Endothelial cell (in vitro differentiated cells): ENCODE measurements at regions not wholly inside any gene's neighbourhood (a gene's known extent, or its start where the extent isn't known, plus 50 kb on each side); places are given as distances from the start of the nearest gene placed in this dataset.

ENCODE experiments used
- DNase-seq: peaks from one replicate; pipeline ENCODE4 v3.0.0; 2021; ENCODE audit warnings: low spot score
- H3K27ac Mint-ChIP-seq: one replicate; pipeline ENCODE4 v1.8.0; 2021; ENCODE audit warnings: mixed read lengths, inconsistent platforms; ENCODE audit not compliant: unreplicated experiment
- H3K27me3 Mint-ChIP-seq: one replicate; pipeline ENCODE4 v1.8.0; 2021; ENCODE audit warnings: mild to moderate bottlenecking, moderate library complexity, mixed read lengths, inconsistent platforms; ENCODE audit not compliant: unreplicated experiment
- H3K36me3 Mint-ChIP-seq: one replicate; pipeline ENCODE4 v1.8.0; 2021; ENCODE audit warnings: mild to moderate bottlenecking, low read depth, mixed read lengths, inconsistent platforms; ENCODE audit not compliant: unreplicated experiment
- H3K4me1 Mint-ChIP-seq: one replicate; pipeline ENCODE4 v1.8.0; 2021; ENCODE audit warnings: mild to moderate bottlenecking, mixed read lengths, inconsistent platforms; ENCODE audit not compliant: unreplicated experiment
- H3K4me3 Mint-ChIP-seq: one replicate; pipeline ENCODE4 v1.8.0; 2021; ENCODE audit warnings: mild to moderate bottlenecking, mixed read lengths, inconsistent platforms; ENCODE audit not compliant: unreplicated experiment
- H3K9me3 Mint-ChIP-seq: one replicate; pipeline ENCODE4 v1.8.0; 2021; ENCODE audit warnings: mixed read lengths, inconsistent platforms; ENCODE audit not compliant: unreplicated experiment
- CTCF ChIP-seq: fragments of 200-600 bp; sonication (generic); IDR thresholded peaks from one replicate; pipeline ENCODE4 v1.5.0; 2021; ENCODE audit warnings: antibody characterized with exemption; ENCODE audit not compliant: unreplicated experiment

GRCh38 chr7:156549636-156550035 lies 90.9 kb upstream of the RNF32 start:
- H3K27ac Mint-ChIP-seq: no peak overlapping the region
- TF ChIP-seq CTCF: no peak
- H3K4me1 Mint-ChIP-seq: no peaks in the 10 kb centered on the region
- no peak overlapping the region for H3K4me3 Mint-ChIP-seq
- no peaks in the 10 kb centered on the region for H3K36me3 Mint-ChIP-seq
- no peaks in the 10 kb centered on the region for H3K27me3 Mint-ChIP-seq
- H3K9me3 Mint-ChIP-seq: no peaks in the 10 kb centered on the region
- no peak for DNase-seq

GRCh38 chr7:156547884-156548561 lies 92.6 kb upstream of the RNF32 start:
- Mint-ChIP-seq H3K4me3 (no peak overlapping the region), H3K27ac (no peak overlapping the region), H3K27me3 (no peaks in the 10 kb centered on the region), H3K9me3 (no peaks in the 10 kb centered on the region), H3K36me3 (no peaks in the 10 kb centered on the region), H3K4me1 (no peaks in the 10 kb centered on the region)
- no peak for TF ChIP-seq CTCF
- DNase-seq: no peak

GRCh38 chr7:156545979-156546378 lies 94.6 kb upstream of the RNF32 start:
- H3K36me3 Mint-ChIP-seq: no peaks in the 10 kb centered on the region
- no peaks in the 10 kb centered on the region for H3K27me3 Mint-ChIP-seq
- no peak overlapping the region for H3K27ac Mint-ChIP-seq
- H3K9me3 Mint-ChIP-seq: no peaks in the 10 kb centered on the region
- H3K4me1 Mint-ChIP-seq: no peaks in the 10 kb centered on the region
- no peak overlapping the region for H3K4me3 Mint-ChIP-seq
- TF ChIP-seq CTCF: no peak
- no peak for DNase-seq

- Mint-ChIP-seq H3K4me3 (no peak overlapping the region), H3K27ac (no peak overlapping the region), H3K36me3 (no peaks in the 10 kb centered on the region), H3K4me1 (no peaks in the 10 kb centered on the region), H3K9me3 (no peaks in the 10 kb centered on the region), H3K27me3 (no peaks in the 10 kb centered on the region)
- no peak for DNase-seq
- no peak for TF ChIP-seq CTCF
Observed at GRCh38 chr7:156544919-156545715, 95.5 kb upstream of the RNF32 start.
